ENCODE measurements at regions not wholly inside any gene's neighbourhood (a gene's known extent, or its start where the extent isn't known, plus 50 kb on each side); places are given as distances from the start of the nearest gene placed in this dataset.

DNA sequence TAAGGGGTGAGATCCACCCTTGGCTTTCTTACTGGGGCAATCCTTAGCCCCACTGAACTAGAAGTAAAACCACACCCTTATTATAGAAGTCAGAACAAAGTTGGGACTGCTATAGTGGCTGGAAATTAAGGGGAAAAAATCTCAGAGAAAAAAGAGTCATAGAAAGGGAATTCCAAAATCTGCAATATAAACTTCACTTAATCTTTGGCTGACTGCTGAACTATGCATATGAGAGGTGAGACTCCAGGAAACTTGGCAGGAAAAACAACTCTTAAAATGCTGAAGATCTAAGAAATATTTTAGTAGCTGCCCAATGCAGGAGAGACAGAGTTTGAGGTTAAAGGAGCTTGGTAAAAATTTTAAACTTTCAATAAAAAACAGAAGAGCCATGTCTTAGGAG is 201.8 kb upstream of the FN1 start:
- intact Hi-C loops (cut with micrococcal nuclease; ENCODE audit: unreplicated experiment) (no loop called here), in situ Hi-C loops (cut with MboI) (no loop called here)
- FAIRE-seq = no peak
- BruUV-seq (replicated peaks) = no TSS peak
- H3K27me3 ChIP-seq (replicated peaks in 1 of 2; ENCODE audit: control insufficient read depth in 2 of 2, insufficient read depth in 2 of 2, low read length in 1 of 2) = no peaks in the 10 kb centered on the region
- ChIA-PET CTCF (interaction anchor here (0.6 kb wide), 1 partner anchor 190 kb away, joined by 3 read pairs; no protein-coding TSS in a partner anchor), SMC1A (ENCODE audit: uncharacterized antibody, unreplicated experiment) (no interaction called here), RAD21 (ENCODE audit: unreplicated experiment) (no interaction called here), POLR2A (no interaction called here)
- no peak for ATAC-seq
- TF ChIP-seq JUND (IDR thresholded peaks at IDR 0.05; ENCODE audit: low read depth, low read length) (no peak), SMC3 (IDR thresholded peaks at IDR 0.05; ENCODE audit: borderline replicate concordance, low read length) (no peak), BMI1 (IDR thresholded peaks at IDR 0.05; ENCODE audit: borderline replicate concordance) (no peak), NFYA (IDR thresholded peaks at IDR 0.05; ENCODE audit: borderline replicate concordance, low read depth, low read length) (no peak), BHLHE40 (IDR thresholded peaks at IDR 0.05; ENCODE audit: borderline replicate concordance in 1 of 2, low read depth in 2 of 2, low read length in 1 of 2) (no peak), SREBF1 (IDR thresholded peaks at IDR 0.05; ENCODE audit: low read length) (no peak), TCF3 (IDR thresholded peaks at IDR 0.05; ENCODE audit: borderline replicate concordance, insufficient read depth, low read depth, low read length) (no peak), KDM1A (IDR thresholded peaks at IDR 0.05; ENCODE audit: borderline replicate concordance) (no peak), KAT2A (conservative IDR thresholded peaks at IDR 0.05; ENCODE audit: control insufficient read depth, low read depth, low read length) (no peak), RAD51 (IDR thresholded peaks at IDR 0.05) (no peak), ZNF207 (IDR thresholded peaks at IDR 0.05; ENCODE audit: borderline replicate concordance) (no peak), ZNF217 (IDR thresholded peaks at IDR 0.05) (no peak), CHD4 (IDR thresholded peaks at IDR 0.05) (no peak), ESRRA (IDR thresholded peaks at IDR 0.05; ENCODE audit: low read length) (no peak), PML (IDR thresholded peaks at IDR 0.05; ENCODE audit: low read length) (no peak), CBFB (IDR thresholded peaks at IDR 0.05; ENCODE audit: low read depth) (no peak)
- TF ChIP-seq, protein P1, sequence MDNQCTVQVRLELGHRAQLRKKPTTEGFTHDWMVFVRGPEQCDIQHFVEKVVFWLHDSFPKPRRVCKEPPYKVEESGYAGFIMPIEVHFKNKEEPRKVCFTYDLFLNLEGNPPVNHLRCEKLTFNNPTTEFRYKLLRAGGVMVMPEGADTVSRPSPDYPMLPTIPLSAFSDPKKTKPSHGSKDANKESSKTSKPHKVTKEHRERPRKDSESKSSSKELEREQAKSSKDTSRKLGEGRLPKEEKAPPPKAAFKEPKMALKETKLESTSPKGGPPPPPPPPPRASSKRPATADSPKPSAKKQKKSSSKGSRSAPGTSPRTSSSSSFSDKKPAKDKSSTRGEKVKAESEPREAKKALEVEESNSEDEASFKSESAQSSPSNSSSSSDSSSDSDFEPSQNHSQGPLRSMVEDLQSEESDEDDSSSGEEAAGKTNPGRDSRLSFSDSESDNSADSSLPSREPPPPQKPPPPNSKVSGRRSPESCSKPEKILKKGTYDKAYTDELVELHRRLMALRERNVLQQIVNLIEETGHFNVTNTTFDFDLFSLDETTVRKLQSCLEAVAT (IDR thresholded peaks at IDR 0.05) = no peak
- TF ChIP-seq, protein P2, sequence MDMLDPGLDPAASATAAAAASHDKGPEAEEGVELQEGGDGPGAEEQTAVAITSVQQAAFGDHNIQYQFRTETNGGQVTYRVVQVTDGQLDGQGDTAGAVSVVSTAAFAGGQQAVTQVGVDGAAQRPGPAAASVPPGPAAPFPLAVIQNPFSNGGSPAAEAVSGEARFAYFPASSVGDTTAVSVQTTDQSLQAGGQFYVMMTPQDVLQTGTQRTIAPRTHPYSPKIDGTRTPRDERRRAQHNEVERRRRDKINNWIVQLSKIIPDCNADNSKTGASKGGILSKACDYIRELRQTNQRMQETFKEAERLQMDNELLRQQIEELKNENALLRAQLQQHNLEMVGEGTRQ (IDR thresholded peaks at IDR 0.05; ENCODE audit: borderline replicate concordance, low read depth, low read length) = no peak
- TF ChIP-seq, protein P3, sequence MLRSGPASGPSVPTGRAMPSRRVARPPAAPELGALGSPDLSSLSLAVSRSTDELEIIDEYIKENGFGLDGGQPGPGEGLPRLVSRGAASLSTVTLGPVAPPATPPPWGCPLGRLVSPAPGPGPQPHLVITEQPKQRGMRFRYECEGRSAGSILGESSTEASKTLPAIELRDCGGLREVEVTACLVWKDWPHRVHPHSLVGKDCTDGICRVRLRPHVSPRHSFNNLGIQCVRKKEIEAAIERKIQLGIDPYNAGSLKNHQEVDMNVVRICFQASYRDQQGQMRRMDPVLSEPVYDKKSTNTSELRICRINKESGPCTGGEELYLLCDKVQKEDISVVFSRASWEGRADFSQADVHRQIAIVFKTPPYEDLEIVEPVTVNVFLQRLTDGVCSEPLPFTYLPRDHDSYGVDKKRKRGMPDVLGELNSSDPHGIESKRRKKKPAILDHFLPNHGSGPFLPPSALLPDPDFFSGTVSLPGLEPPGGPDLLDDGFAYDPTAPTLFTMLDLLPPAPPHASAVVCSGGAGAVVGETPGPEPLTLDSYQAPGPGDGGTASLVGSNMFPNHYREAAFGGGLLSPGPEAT (IDR thresholded peaks at IDR 0.05; ENCODE audit: low read depth) = no peak
- no peak overlapping the region for H3K27ac ChIP-seq (ENCODE audit: control insufficient read depth, insufficient read depth)
- no peak overlapping the region for H3K4me2 ChIP-seq (ENCODE audit: control insufficient read depth, insufficient read depth)
- H3K4me1 ChIP-seq (ENCODE audit: control insufficient read depth, insufficient read depth, low read length) = no peaks in the 10 kb centered on the region
- no peak overlapping the region for H2AFZ ChIP-seq (ENCODE audit: control insufficient read depth, low read depth, low read length)
- no peaks in the 10 kb centered on the region; the same call in 2 of the 3 replicates for H3K9me3 ChIP-seq (replicated peaks; ENCODE audit: control insufficient read depth, insufficient read depth, low read length)
- H3K9ac ChIP-seq (ENCODE audit: control insufficient read depth, insufficient read depth, low read length) = no peak overlapping the region
- no peaks in the 10 kb centered on the region for H3K79me2 ChIP-seq (ENCODE audit: control insufficient read depth, insufficient read depth, low read length)
- H3K4me3 ChIP-seq = no peak overlapping the region
- no peak for DNase-seq (ENCODE audit: low read depth, low spot score)
- H4K20me1 ChIP-seq (ENCODE audit: control insufficient read depth, insufficient read depth) = no peaks in the 10 kb centered on the region
- H3K36me3 ChIP-seq (ENCODE audit: control insufficient read depth in 2 of 2, insufficient read depth in 2 of 2, low read length in 1 of 2) = no peaks in the 10 kb centered on the region
